Endothelial cell (in vitro differentiated cells): ENCODE measurements at regions not wholly inside any gene's neighbourhood (a gene's known extent, or its start where the extent isn't known, plus 50 kb on each side); places are given as distances from the start of the nearest gene placed in this dataset.

Experiments used
- DNase-seq: peaks from one replicate; pipeline ENCODE4 v3.0.0; 2021; ENCODE audit warnings: low spot score
- H3K27ac Mint-ChIP-seq: one replicate; pipeline ENCODE4 v1.8.0; 2021; ENCODE audit warnings: mixed read lengths, inconsistent platforms; ENCODE audit not compliant: unreplicated experiment
- H3K27me3 Mint-ChIP-seq: one replicate; pipeline ENCODE4 v1.8.0; 2021; ENCODE audit warnings: mild to moderate bottlenecking, moderate library complexity, mixed read lengths, inconsistent platforms; ENCODE audit not compliant: unreplicated experiment
- H3K36me3 Mint-ChIP-seq: one replicate; pipeline ENCODE4 v1.8.0; 2021; ENCODE audit warnings: mild to moderate bottlenecking, low read depth, mixed read lengths, inconsistent platforms; ENCODE audit not compliant: unreplicated experiment
- H3K4me1 Mint-ChIP-seq: one replicate; pipeline ENCODE4 v1.8.0; 2021; ENCODE audit warnings: mild to moderate bottlenecking, mixed read lengths, inconsistent platforms; ENCODE audit not compliant: unreplicated experiment
- H3K4me3 Mint-ChIP-seq: one replicate; pipeline ENCODE4 v1.8.0; 2021; ENCODE audit warnings: mild to moderate bottlenecking, mixed read lengths, inconsistent platforms; ENCODE audit not compliant: unreplicated experiment
- H3K9me3 Mint-ChIP-seq: one replicate; pipeline ENCODE4 v1.8.0; 2021; ENCODE audit warnings: mixed read lengths, inconsistent platforms; ENCODE audit not compliant: unreplicated experiment
- TF ChIP-seq, protein P1 (sequence below): fragments of 200-600 bp; sonication (generic); IDR thresholded peaks from one replicate; pipeline ENCODE4 v1.5.0; 2021; ENCODE audit warnings: antibody characterized with exemption; ENCODE audit not compliant: unreplicated experiment

DNA sequence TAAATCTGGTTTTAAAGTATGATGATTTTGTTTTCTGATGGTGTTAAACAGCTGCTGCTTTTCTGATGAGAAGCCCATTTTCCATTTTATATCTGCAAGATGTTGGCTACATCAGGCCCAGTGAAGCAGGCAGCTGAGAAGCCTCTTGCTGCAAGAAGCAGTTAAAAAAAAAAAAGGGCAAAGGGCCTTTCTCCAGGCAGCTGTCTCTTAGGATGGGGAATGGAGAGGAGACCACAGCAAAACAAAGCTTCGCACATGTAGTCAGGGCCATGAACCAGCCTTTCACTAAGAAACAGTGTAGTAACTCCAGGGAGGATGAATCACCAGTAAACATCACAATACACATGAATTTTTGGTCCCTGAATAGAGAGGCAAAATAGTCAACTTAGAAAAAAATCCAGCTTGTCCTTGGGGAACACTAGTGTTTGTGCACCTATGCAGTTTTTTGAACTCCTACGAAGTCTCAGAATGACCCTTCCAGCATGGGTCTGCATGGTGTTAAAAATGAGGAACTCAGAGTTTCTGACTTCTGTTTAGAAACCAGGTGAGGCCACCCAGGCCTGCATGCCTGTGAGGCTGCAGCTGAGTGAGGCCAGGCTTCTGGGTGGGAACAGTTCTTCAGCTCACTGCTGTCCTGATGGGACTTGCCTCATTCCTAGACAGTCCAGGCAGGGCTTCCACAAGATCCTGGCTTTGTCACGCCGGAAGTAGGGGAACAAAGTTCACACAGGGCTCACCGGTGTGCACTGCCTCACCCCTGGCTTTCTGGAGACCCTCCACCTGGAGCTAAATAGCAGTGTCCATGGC, 518.7 kb downstream of the MCTP2 start:
- Mint-ChIP-seq H3K4me3 (no peak overlapping the region), H3K27ac (no peak overlapping the region), H3K9me3 (peaks cover 15% of the 10 kb centered on the region), H3K27me3 (peaks cover 1% of the 10 kb centered on the region), H3K36me3 (peaks cover 17% of the 10 kb centered on the region), H3K4me1 (no peaks in the 10 kb centered on the region)
- TF ChIP-seq, protein P1, sequence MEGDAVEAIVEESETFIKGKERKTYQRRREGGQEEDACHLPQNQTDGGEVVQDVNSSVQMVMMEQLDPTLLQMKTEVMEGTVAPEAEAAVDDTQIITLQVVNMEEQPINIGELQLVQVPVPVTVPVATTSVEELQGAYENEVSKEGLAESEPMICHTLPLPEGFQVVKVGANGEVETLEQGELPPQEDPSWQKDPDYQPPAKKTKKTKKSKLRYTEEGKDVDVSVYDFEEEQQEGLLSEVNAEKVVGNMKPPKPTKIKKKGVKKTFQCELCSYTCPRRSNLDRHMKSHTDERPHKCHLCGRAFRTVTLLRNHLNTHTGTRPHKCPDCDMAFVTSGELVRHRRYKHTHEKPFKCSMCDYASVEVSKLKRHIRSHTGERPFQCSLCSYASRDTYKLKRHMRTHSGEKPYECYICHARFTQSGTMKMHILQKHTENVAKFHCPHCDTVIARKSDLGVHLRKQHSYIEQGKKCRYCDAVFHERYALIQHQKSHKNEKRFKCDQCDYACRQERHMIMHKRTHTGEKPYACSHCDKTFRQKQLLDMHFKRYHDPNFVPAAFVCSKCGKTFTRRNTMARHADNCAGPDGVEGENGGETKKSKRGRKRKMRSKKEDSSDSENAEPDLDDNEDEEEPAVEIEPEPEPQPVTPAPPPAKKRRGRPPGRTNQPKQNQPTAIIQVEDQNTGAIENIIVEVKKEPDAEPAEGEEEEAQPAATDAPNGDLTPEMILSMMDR: no peak
- no peak for DNase-seq

DNA sequence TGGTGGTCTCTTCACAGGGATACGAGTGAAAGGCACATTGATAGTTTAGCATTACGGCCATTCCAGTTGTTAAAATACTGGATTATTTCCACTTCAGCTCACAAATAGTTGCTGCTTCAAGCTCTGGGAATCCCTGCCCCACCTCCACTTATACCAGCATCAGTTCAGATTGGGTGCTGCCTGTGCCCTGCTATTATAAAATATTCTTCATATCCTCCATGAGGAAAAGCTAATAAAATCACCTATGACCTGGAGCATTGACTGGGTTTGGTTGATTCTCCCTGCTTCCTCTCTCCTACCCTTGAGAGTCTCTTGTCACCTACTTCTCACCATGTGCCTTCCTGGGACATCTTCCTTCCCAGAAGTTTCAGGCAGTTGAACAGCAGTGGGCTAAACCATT, 529.0 kb downstream of the MCTP2 start:
- Mint-ChIP-seq H3K4me1 (no peaks in the 10 kb centered on the region), H3K4me3 (no peak overlapping the region), H3K27ac (no peak overlapping the region), H3K9me3 (no peaks in the 10 kb centered on the region), H3K27me3 (no peaks in the 10 kb centered on the region), H3K36me3 (peaks cover 4% of the 10 kb centered on the region)
- TF ChIP-seq, protein P1: no peak
- DNase-seq: no peak

DNA sequence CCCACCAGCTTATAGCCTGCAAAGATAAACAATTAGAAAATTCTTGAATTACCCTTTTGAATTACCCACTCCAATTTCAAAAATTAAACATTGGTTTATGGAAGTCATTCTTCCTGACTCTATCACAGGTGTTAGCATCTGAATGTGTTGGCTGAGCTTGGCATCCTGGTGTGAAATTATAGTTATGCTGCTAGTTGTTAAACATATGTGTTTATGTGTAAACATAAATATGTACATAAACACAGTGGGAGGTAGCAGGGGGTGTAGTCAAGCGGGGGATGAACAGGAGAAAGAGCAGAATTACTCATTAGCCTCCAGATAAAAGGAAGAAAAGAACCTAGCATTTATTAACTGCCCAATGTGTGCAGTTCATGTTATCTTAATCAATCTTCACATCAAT, 530.2 kb downstream of the MCTP2 start:
- TF ChIP-seq, protein P1: no peak
- no peak overlapping the region for H3K4me3 Mint-ChIP-seq
- no peak overlapping the region for H3K27ac Mint-ChIP-seq

DNA sequence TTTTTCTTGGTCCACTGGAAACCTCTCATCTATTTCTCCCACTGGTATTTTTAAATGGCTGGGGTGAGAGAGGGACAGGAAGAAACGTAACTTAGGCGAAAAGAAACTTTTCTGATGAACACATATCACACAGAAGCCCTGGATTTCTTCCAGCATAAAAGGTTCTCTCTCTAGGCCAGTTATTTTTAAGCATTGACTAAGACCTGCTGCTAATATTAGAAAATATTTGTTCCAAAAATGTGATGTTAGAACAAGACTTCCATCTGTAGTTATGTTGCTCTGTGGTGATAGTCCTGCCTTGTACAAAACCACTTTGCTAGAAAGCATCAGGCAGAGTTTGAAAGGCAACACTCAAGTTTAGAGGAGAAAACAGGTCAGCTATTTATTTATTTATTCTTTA, 537.7 kb downstream of the MCTP2 start:
- Mint-ChIP-seq H3K27me3 (no peaks in the 10 kb centered on the region), H3K4me1 (no peaks in the 10 kb centered on the region), H3K4me3 (no peak overlapping the region), H3K27ac (no peak overlapping the region), H3K36me3 (no peaks in the 10 kb centered on the region), H3K9me3 (no peaks in the 10 kb centered on the region)
- TF ChIP-seq, protein P1: no peak
- no peak for DNase-seq

More for the DNA sequence above, 530.2 kb downstream of the MCTP2 start:
- Mint-ChIP-seq H3K27me3 (no peaks in the 10 kb centered on the region), H3K36me3 (no peaks in the 10 kb centered on the region), H3K4me1 (no peaks in the 10 kb centered on the region), H3K9me3 (no peaks in the 10 kb centered on the region)
- DNase-seq: no peak

DNA sequence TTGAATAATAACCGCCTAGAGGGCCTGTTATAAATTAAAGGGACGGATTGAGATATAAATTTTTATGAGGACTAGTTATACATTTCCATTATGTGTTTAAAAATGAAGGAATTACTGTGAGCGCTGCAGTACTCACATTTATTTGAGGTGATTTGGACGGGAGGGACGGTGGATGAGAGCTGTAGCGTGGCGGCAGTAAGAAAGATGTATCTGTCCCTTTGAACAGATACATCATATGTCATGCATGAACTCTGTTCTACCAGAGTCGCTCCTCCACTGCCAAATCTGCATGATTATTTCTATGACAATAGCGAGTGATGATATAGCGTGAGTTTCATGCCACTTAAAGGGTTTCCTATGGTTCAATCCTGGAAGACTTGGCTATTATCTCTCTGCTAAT, 538.8 kb downstream of the MCTP2 start:
- Mint-ChIP-seq H3K4me1 (no peaks in the 10 kb centered on the region), H3K9me3 (no peaks in the 10 kb centered on the region), H3K27me3 (no peaks in the 10 kb centered on the region), H3K27ac (no peak overlapping the region), H3K4me3 (no peak overlapping the region), H3K36me3 (no peaks in the 10 kb centered on the region)
- TF ChIP-seq, protein P1: no peak
- DNase-seq: no peak
